Keratinocyte (primary cell): ENCODE measurements at regions not wholly inside any gene's neighbourhood (a gene's known extent, or its start where the extent isn't known, plus 50 kb on each side); places are given as distances from the start of the nearest gene placed in this dataset.

Experiments
- CTCF ChIP-seq, 3 experiments: IDR thresholded peaks in 1 of 3; conservative IDR thresholded peaks in 1 of 3; optimal IDR thresholded peaks in 1 of 3; 2 replicates in 2 of 3; 3 replicates in 1 of 3; pipeline versions ENCODE3 to v1.5.1; 2011; ENCODE audit warnings: low read length in 3 of 3, mild to moderate bottlenecking in 3 of 3, moderate library complexity in 2 of 3, control low read depth in 1 of 3, inconsistent platforms in 1 of 3; ENCODE audit not compliant: insufficient read depth in 2 of 3; ENCODE audit errors: extremely low read depth in 1 of 3
- EZH2 ChIP-seq: IDR thresholded peaks from one replicate; pipeline ENCODE4 v1.6.1; 2012; ENCODE audit warnings: inconsistent platforms, mild to moderate bottlenecking, low read length, moderate library complexity

- TF ChIP-seq CTCF (optimal IDR thresholded peaks at IDR 0.05 in 1 of 3, IDR thresholded peaks at IDR 0.05 in 1 of 3, conservative IDR thresholded peaks at IDR 0.05 in 1 of 3; ENCODE audit: extremely low read depth in 1 of 3, insufficient read depth in 2 of 3, low read length in 3 of 3) (no peak), EZH2 (no peak)
These were observed 272.0 kb downstream of the DHX15 start for GRCh38 chr4:24312261-24312913.
